ENCODE measurements at regions not wholly inside any gene's neighbourhood (a gene's known extent, or its start where the extent isn't known, plus 50 kb on each side); places are given as distances from the start of the nearest gene placed in this dataset.
"Not testable (repeated sequence)": the region's sequence is repeated elsewhere in the genome, so short reads cannot be mapped to it uniquely, and the experiment has no call there.

DNA sequence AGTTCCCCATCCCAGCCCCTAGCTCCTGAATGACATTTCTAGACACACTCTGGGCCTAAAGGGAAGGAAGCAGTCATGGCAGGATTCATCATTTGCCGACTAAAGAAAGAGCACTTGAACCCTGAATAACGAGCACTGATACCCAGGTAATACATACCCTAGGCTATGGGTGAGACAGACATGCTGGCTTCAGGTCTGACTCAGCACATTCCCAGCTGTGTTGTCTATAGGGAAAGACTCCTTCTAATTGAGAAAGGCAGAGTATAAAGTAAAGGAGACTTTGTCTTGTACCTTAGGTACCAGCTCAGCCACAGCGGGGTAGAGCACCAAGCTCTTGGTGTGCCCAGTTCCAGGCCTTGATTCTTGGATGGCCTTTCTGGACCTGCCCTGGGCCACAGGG, 870.5 kb downstream of the PDCD6IP start:
- no peak for DNase-seq (ENCODE audit: low read depth)
- TF ChIP-seq, protein P1, sequence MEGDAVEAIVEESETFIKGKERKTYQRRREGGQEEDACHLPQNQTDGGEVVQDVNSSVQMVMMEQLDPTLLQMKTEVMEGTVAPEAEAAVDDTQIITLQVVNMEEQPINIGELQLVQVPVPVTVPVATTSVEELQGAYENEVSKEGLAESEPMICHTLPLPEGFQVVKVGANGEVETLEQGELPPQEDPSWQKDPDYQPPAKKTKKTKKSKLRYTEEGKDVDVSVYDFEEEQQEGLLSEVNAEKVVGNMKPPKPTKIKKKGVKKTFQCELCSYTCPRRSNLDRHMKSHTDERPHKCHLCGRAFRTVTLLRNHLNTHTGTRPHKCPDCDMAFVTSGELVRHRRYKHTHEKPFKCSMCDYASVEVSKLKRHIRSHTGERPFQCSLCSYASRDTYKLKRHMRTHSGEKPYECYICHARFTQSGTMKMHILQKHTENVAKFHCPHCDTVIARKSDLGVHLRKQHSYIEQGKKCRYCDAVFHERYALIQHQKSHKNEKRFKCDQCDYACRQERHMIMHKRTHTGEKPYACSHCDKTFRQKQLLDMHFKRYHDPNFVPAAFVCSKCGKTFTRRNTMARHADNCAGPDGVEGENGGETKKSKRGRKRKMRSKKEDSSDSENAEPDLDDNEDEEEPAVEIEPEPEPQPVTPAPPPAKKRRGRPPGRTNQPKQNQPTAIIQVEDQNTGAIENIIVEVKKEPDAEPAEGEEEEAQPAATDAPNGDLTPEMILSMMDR (IDR thresholded peaks at IDR 0.05; ENCODE audit: low read depth, low read length, missing control alignments), result no peak
- no peak overlapping the region for H3K4me3 ChIP-seq (ENCODE audit: low read depth, low read length)

DNA sequence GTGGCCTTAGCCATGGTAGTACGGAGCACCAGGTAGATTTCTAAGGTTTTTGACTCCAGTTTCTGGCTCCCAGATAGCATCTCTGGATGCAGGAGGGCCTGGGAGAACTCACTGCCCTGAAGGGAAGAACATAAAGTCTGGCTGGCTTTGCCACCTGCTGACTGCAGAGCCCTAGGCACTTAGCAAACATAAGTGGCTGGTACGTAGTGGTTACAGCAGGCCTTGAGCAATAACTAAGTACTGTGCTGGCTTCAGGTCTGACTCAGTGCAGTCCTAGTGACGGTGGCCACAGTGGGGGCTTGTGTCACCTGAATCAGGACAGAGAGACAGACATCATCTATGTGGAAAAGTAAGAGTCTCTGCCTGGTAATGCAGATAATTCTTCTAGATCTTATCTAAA, 871.1 kb downstream of the PDCD6IP start:
- H3K4me3 ChIP-seq (ENCODE audit: low read depth, low read length), result no peak overlapping the region
- DNase-seq (ENCODE audit: low read depth), result no peak
- TF ChIP-seq, protein P1 (IDR thresholded peaks at IDR 0.05; ENCODE audit: low read depth, low read length, missing control alignments), result no peak

DNA sequence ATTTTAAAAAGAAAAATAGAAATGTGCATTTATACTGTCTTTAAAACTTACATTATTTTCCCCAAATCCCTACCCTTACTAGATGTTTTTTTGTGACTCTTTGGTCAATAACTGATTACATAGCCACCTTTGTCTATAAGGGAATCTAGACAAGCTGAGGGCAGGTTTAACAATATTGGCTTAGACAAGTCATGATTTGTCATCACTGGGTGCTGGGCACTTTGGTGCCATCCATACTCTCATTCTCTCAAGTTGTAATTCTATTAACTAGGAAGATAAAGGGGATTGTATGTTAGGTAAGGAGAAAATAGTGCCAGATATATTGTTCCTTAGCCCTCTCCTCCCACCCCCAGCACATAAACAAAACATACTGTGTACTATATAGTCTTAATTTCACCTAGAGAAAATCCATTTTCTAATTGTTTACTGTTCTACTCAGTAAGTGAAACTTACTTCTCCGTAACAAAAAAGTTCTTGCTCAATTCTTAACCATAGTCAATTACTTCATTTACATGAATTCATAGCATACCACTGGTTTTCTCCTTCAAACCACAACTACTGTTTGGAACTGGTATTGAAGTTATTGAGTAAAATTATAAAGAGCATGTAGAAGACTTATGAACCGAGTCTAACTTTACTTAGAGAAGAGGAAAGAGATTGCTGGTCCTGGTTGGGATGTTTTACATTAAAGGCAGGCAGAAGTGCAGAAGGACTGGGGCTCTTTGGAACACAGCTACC, 877.1 kb downstream of the PDCD6IP start:
- no peak overlapping the region for H3K4me3 ChIP-seq (ENCODE audit: low read depth, low read length)
- TF ChIP-seq, protein P1 (IDR thresholded peaks at IDR 0.05; ENCODE audit: low read depth, low read length, missing control alignments), result no peak
- DNase-seq (ENCODE audit: low read depth), result no peak

DNA sequence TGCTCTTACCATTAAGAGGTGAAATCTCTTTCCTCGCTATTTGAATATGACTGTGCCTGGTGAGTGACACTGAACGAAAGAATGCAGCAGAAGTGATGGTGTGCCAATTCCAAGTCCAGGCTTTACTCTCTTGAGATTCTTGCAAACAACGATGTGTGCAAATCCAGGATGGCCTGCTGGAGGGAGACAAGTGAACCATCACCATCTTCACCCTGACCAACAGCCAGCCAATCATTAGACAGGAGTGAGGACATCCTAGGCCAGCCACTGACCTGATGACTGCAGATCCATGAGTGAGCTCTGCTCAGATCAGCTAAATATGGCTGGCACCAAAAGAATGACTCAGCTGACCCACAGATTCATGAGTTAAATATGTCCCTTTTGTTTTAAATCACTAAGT, 878.0 kb downstream of the PDCD6IP start:
- TF ChIP-seq, protein P1 (IDR thresholded peaks at IDR 0.05; ENCODE audit: low read depth, low read length, missing control alignments), result no peak
- no peak overlapping the region for H3K4me3 ChIP-seq (ENCODE audit: low read depth, low read length)
- no peak for DNase-seq (ENCODE audit: low read depth)

DNA sequence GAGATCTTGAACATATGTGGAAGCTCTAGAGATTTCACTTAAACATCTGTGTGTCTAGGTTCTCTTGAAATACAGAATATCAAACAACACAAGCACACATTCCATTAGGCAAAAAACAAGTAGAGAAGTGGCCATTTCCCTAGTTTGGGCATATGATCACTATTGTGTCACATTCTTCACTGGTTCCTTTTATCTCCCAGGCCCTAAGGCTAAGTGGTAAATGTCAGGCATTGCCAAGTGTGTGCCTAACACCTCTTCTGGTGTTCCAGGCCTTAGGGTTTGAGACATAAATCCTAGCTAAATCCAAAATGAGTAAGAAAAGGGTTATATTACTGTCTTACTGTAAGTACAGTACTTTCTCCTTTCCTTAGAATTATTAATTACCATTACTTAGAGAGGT, 880.1 kb downstream of the PDCD6IP start:
- TF ChIP-seq, protein P1 (IDR thresholded peaks at IDR 0.05; ENCODE audit: low read depth, low read length, missing control alignments), result no peak
- H3K4me3 ChIP-seq (ENCODE audit: low read depth, low read length), result no peak overlapping the region
- no peak for DNase-seq (ENCODE audit: low read depth)

DNA sequence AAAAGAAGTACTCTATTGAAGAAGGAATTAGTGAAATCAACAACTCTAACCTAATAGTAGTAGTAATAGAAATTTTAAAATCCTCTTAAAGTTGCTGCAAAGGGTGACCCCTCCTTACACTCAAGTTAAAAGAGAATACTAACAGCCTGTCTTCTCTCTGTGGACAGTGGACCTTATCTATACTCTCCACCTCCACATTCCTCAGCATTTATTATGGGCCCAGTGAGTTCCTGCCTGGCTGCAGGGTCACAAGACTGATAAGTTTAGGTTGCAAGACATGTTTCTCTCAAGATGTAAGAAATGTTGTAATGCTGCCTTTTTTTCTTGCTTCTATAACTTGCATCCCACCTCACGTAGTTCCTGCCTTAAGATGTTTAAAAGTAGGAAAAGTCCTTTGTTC, 880.6 kb downstream of the PDCD6IP start:
- DNase-seq (ENCODE audit: low read depth); H3K4me3 ChIP-seq (ENCODE audit: low read depth, low read length): not testable (repeated sequence)

DNA sequence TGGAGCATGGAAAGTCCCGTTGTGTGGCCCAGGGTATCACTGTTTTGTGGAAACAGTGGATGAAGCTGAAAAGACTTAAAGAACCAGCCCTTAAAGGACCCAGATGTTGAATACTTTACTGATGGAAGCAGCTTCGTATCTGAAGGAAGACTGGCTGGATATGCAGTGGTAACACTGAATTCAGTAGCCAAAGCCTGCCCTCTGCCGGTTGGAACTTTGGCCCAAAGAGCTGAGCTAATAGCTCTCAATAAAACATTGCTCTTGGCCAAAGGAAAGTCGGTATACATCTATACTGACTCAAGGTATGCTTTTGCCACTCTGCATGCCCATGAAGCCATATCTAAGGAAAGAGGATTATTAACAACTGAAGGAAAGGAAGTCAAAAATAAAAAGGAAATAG, 885.4 kb downstream of the PDCD6IP start:
- no peak overlapping the region for H3K4me3 ChIP-seq (ENCODE audit: low read depth, low read length)
- TF ChIP-seq, protein P1 (IDR thresholded peaks at IDR 0.05; ENCODE audit: low read depth, low read length, missing control alignments), result peak; percentile 34
- no peak for DNase-seq (ENCODE audit: low read depth)

All from GM12864 (cell line).